ENCODE measurements at regions not wholly inside any gene's neighbourhood (a gene's known extent, or its start where the extent isn't known, plus 50 kb on each side); places are given as distances from the start of the nearest gene placed in this dataset.

DNA sequence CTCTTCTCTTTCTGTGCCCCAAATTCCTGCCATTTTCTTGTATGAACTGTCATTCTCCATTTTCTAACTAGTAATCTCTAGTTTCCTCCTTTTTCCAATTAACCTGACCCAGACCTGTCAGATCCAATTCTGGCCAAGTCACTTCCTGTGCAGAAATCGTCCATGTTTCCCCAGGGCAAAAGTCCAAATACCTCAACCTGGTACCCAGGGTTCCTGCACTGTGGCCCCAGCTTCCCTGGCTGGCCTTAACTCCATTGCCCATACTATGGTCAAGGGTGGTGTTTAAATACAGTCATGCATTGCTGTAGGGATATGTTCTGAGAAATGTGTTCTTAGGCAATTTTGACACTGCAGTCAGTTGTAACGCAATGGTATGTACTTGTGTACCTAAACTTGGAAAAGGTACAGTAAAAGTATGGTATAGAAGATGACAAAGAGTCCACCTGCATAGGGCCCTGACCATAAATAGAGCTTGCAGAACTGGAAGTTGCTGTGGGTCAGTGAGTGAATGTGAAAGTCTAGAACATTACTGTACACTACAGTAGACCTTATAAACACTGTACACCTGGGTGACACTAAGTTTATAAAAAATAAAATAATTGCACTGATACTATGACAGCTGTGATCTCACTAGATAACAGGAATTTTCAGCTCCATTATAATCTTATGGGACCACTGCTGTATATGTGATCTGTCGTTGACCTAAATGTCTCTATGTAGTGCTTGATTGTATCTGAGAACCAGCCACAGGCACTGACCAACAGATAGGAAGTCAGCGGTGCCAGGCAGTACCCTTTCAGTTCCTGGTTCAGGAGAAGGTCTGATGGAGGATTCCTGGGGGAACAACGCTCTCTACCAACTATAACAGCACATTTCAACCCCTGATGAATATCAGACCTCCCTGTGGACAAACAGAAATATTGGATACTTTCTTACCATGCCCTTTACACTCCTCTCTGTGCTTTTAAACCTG, 336.1 kb upstream of the PROK2 start:
- no peak for TF ChIP-seq CTCF (IDR thresholded peaks at IDR 0.05; ENCODE audit: low read length)
- TF ChIP-seq EZH2 (optimal IDR thresholded peaks at IDR 0.05; ENCODE audit: low read depth, low read length): no peak
